Putamen (tissue), 1 donor: ENCODE measurements at regions not wholly inside any gene's neighbourhood (a gene's known extent, or its start where the extent isn't known, plus 50 kb on each side); places are given as distances from the start of the nearest gene placed in this dataset.

Source experiments
- DNase-seq: peaks from one replicate; pipeline ENCODE4 v3.0.0-alpha.2; 2016; ENCODE audit warnings: low spot score

GRCh38 chr5:89273289-89273688, 390.3 kb upstream of the MEF2C start:
- no peak for DNase-seq

DNA sequence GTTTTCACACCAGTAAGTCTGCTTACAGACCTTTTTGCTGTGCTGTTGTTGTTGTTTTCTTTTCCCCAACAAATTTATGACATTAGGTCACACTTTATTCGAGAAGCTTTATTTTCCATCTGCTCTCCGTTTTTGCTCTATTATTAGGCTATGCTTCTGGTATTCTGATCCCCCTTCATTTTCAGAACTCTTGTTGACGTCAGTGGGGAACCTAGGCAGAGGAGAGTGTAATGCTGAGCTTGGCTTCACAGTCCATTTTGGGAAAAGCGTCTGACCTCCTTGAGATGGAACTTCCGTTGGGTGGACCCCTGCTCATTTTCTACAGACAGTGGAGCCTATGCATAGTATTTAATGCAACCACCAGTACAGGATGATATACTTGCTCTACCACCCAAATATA, 387.9 kb upstream of the MEF2C start:
- no peak for DNase-seq

GRCh38 chr5:89269721-89270120, 386.7 kb upstream of the MEF2C start:
- DNase-seq: no peak

DNA sequence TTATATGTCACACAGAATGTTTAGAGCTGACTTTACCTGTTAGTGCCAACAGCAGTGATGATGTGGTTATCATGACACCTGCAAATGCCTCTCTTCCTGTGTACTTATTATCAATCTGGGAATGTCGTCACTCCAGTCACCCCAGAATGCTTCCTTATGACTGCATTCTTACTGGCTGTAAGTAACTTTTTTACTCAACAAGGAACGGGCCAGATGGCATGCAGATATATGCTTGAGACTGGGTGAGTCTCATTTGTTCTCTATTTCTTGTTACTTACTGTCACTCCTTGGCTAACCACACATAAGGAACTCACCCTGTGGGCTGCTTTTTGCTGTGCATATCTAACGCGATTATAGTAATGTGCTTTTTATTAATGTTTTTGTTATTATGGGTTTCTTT, 385.5 kb upstream of the MEF2C start:
- no peak for DNase-seq

DNA sequence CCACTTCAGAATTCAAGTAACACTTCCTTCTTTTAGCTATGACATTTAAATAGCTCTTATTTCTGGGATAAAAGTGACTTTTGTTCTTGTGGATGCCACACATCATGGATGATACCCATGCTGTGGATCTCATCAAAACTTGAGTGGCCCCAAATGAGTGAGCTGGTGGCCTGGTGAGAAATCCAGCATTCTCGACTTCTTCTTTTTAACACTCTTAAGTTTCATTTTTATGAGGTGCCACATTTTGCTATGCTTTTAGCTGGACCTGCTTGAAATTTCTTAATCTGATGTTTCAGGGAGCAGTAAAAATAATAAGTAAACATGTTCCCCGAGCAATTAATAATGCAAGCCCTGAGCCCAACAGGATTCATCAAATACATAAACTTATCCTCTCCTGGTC, 384.8 kb upstream of the MEF2C start:
- DNase-seq: no peak

GRCh38 chr5:89265511-89266179, 382.7 kb upstream of the MEF2C start:
- DNase-seq: no peak

DNA sequence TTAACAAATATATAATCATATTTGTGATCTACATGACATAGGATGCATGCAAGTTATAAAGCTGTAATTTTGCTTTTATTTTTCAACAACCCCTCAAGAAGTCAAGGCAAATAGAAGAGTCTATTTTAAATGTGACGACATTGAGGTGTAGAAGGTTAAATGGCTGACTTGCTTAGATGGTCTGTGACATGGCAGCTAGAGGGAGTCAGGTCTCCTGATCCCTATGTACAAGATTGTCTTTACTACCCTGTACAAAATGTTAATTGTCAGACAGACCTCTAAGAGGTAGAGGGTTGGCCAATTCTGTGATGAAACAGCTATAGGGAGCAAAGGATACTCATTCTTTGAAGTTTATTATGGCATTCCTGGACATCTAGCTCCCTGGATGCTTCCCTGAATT, 380.9 kb upstream of the MEF2C start:
- no peak for DNase-seq

DNA sequence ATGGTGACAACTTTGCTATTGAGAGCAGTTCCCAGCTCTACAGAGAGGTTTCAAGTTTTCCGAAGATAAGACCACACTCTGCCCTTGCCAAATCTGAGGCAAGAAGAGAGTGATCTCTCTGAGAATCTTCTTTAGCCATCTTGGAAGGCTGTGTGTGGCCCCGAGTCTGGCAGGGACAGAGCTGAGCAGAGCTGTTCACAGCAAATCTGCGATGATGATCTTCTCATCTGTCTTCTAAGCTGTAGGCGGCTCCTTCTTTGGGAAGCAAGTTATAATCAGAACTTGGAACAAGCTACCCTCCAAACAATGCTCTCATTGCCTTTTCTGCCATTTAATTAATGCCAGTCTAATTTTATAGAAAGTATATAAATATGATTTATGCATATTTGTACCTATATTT, 379.0 kb upstream of the MEF2C start:
- no peak for DNase-seq

GRCh38 chr5:89260254-89260653, 377.3 kb upstream of the MEF2C start:
- DNase-seq: no peak

DNA sequence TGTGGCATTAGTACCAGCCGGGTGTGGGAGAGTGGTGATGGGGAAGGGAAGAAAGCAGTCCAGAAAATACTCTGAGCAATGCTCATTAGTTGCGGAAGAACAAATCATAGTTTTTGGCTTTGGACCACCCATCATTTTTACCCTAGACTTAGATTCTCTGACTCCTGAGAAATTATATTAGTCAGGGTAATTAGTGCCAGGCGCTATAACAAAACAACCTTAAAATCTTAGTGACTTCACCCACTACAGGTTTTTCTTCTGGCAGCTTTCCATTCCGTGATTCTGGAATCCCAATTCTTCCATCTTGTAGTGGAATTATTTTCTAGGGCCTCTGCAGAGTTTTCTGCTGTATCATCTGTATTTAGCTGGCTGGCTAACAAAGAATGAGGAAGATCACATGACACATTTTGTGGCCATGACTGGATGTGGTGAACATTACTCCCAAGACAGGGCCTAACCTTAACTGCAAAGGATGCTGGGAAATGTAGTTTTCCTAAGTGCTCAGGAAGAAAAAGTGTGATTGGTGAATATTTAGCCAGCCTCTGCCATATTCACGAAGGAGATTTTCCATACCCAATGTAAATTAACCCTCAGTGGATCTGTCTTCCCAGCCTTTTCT, 373.0 kb upstream of the MEF2C start:
- no peak for DNase-seq

DNA sequence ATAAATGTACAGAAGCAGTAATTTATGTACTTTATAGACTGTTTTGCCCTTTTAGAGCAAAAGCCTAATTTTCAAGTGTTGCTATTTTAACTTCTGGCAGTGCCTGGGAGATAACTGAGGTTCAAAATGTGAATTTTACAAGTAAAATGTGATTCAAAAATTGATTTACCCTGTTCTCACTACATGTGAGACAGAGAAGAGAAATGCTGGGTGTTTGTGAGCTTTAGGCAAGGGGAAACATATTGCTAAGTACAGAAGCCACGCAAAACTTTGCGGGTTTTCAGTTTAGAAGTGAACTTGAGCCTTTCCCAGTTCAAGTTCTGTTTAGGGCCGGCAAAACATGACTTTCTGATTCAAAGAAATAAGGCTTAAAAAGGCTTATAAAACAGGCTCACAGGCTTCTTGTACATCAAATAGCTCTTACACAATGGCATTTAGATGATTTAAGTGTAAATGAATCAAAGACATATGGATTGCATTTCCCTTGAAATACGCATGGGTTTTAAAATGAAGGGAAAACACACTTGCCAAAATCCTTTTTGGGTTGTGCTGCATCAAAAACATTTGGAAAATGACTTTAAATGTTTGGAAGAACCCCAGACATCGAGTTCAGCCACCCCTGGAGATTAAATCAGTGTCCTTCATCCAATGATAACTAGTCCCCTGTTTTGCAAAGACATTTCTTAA, 370.8 kb upstream of the MEF2C start:
- DNase-seq: no peak

DNA sequence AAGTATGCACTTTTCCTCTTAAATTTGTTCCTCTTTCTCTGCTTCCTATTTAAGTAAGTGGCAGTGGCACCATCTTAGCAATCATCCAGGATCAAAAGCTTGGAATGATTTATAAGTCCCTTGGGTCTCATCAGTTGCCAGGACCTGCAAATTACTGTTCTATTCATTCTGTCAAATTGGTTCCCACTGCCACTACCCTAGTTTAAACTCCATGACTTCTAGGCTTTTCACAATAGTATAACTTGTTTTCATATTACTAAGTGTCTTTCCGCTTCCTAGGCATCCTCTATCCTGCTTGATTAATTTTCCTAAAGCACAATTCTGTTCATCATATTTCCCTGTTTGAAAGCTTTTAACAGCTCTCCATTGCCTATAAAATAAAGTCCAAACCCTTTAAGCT, 363.9 kb upstream of the MEF2C start:
- no peak for DNase-seq

DNA sequence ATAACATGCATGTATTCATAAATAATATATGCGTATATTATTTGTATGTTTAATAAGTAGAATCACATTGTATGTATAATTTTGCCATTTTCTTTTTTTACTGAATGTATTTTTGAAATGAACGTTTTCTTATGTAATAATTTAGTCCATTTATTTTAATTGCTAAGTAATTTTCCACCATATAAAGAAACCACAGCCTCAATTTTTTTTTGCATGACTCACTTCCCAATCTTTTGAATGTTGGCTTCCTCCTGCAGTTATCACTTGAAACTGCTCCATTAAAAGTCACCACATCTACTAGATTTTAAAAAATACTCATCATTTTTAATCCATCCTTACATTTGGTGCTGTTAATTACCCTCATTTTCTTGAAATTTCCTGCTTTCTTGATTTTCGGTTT, 363.3 kb upstream of the MEF2C start:
- no peak for DNase-seq

DNA sequence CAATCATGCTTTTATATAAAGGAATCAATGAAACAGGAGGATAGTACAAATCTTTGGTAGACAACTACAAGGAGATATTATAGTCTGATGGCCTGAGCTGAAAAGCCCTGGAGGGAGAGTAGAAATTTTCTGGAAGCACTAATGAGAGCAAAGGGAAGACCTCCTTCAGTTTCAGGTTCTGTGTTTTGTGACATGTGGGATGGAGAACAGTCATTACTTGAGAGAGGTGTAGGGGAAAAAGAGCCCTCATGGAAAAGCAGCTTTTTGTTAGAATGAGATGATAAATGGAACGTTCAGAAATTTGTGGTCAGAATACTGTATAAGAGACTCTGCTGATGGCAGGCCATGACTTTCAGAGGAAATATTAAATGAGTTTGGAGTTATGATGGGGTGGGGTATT, 360.6 kb upstream of the MEF2C start:
- no peak for DNase-seq

DNA sequence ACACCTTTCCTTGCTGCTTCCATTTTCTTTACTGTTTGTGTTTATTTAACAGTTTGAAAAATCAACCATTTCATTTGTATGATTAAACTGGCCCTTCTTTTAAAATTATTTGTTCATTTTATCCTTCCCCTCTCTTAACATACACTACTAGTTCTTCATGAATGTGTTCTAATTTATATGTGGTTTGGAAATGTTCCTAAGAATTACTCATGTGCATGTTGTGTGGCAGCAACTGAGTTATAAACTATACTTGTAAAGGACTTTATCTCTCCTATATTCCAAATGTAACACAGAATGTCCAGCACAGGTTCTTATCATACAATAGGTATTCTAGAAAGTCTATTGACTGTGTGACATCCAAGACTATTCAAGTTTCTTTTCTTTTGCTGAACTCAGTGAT, 358.2 kb upstream of the MEF2C start:
- no peak for DNase-seq

DNA sequence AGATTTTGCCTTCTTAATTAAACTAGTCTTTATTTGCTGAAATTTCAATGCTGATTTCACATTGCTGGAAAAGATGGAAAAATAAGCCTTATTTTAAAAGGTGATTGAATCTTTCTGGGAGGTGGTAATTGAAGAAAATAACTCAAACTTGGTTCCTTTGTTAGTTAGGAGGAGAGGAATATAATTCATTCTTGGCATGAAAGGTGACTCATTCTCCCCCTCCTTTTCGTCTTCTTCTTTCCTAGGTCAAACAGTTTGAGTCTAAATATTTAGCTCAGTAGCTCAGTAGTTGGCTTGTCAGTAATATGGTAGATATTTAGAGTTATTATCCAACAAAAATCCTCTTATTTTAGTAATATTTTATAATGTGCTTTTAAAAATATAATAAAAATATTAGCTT, 353.9 kb upstream of the MEF2C start:
- no peak for DNase-seq

DNA sequence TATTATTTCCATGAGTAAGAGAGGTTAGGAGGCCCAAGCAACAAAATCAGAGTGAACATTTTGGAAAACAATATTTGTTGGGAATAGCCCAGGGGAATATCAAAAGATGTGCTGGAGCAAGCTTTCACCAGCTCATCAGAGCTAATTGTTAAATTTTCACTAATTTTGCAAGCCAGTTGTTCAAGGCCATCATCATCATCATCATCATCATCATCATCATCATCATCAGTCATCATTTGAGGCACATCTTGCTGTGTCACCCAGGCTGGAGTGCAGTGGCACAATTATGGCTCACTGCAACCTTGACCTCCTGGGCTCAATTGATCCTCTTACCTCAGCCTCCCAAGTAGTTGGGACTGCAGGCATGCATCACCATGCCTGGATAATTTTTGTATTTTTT, 350.5 kb upstream of the MEF2C start:
- no peak for DNase-seq

- DNase-seq: no peak
Measured at GRCh38 chr5:89232139-89232603, 349.2 kb upstream of the MEF2C start.

GRCh38 chr5:89230178-89230577, 347.2 kb upstream of the MEF2C start:
- DNase-seq: no peak

DNA sequence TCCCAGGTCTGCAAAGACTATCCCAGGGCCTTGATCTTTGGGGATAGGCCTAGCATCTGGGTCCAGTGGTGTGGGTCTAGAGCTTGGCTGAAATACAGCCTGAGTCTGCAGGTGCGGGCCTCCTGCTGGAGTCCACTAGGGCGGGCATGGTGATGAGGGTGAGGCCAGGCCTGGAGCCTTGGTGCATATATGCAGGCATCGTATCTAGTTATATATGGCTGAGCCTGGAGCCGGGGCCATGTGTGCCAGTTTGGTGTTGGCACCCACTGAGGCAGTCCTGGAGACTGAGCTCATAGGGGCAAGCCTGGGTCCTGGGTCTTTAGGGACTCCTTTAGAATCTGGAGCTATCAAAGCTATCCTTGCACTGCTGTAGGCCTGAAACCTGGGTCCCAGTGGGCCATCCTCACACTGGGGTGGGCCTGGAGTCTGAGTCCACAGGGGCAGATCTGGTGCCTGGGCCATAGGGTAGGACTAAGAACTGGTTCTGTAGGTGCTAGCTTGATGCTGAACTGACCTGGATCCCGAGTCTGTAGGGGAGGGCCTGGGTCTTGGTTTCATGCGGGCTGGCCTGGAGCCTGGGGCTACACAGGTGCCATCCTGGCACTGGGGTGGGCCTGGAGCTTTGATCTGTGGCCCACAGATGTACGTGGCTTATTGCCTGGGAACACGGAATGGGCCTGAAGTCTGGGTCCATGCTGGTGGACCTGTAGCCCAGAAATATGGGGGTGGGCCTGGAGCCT, 346.5 kb upstream of the MEF2C start:
- DNase-seq: no peak

- no peak for DNase-seq
Measured at GRCh38 chr5:89228355-89228754, 345.4 kb upstream of the MEF2C start.

DNA sequence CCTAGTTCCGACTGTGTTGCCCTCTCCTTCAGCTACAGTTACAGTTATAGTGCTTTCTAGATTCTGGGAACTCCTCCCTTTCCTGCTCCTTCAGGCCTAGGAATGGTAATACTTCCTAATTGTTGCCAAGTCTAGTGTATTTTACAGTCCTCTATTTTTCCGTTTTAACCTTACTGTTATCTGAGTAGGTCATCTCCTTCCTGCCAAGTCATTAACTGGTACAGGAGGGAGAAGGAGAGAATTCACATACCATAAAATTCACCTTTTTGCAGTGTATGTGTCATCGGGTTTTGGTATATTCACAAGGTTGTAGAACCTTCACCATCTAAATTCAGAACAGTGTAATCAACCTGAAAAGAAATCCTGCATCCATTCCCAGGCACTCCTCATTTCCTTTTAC, 335.4 kb upstream of the MEF2C start:
- DNase-seq: no peak

- DNase-seq: no peak
Measured at GRCh38 chr5:89216606-89217005, 333.6 kb upstream of the MEF2C start.
